ENCODE measurements at regions not wholly inside any gene's neighbourhood (a gene's known extent, or its start where the extent isn't known, plus 50 kb on each side); places are given as distances from the start of the nearest gene placed in this dataset.

DNA sequence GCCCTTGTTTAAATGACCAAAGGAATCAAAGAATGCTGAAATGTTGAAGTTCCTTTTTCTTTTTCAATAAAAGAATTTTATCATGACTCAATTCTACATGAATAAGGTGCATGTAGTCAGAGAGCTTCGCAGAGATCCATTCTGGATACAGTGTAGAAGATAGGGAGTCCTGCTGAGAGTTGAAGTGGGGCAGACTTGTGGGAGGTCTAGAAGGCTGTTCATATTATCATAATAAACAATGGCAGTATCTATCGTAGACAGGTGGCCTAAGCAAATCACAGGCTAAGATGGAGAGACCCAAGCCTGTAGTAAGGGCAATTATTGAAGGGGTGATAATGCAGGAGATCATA, 1322.0 kb upstream of the CELF4 start:
- DNase-seq (ENCODE audit: extremely low read depth, low read depth, low spot score) = no peak

DNA sequence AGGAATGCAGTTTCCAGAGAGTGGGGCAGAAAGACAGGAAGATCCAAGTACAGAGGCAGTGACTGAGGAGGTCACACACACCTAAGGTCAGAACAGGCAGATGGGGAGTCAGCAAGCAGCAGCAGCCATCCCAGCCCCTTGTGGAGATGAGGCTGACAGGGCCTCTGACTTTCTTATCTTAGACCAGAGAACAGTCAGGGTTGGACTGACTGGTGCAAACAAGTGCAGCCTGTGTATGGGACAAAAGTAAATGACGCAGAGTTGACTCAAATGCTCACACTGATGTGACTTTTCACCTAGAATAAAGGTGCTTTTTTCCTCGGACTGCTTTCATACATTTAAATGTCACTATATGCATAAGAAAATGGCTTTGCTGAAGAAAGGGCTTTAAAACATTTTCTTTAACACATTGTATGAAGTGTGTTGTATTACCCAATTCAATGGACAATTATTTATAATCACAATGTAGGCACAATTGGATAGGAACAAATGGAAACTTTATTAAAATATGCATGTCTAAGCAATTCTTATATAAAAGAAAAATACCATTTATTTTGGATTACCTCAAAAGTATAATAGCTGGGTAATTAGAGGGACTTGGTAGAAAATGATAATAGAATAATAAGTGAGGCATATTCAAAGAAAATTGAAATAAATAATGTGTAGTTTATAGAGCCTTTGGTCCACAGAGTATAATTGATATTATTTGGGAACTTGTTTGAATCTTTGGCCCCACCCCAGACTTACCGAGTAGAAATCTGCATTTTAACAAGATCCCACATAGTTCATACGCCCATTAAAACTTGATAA, 1321.5 kb upstream of the CELF4 start:
- no peak for DNase-seq (ENCODE audit: extremely low read depth, low read depth, low spot score)

DNA sequence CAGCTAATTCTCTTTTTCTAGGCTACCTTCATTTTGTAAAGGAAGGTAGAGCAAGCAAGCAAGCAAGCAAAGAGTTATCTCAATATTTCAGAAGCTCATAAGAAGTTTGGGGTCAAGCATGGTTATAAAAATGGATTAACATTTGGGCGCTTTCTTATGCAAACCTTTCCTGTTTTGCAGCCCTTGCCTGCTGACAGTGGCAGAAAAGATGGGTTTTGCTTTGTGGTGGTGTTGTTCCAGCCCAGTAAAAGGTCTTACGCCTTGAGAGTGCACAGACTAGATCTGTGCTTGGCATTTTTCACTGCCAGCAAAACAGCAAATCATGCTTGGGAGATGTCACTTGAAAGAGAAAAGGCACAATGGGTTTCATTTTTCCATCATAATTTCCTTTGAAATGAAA, 1320.6 kb upstream of the CELF4 start:
- no peak for DNase-seq (ENCODE audit: extremely low read depth, low read depth, low spot score)

DNA sequence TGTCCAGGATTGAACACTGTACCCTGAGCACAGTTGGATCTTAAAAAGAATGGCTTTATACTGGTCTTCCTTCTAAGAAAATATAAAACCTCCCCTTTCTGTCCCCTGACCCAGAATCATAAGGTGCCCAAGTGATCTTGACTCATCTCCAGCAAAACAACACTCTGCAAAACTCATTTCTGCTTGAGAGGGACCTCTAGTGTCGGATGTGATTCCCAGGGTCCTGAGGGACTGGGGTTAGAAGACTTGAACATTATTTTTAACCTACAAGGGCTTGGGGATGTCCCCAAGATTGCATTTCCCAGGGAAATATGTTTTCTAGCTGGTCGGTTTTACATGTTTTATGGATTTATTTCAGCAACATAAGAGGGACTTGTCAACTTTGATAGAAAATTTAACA, 1318.5 kb upstream of the CELF4 start:
- no peak for DNase-seq (ENCODE audit: extremely low read depth, low read depth, low spot score)

DNA sequence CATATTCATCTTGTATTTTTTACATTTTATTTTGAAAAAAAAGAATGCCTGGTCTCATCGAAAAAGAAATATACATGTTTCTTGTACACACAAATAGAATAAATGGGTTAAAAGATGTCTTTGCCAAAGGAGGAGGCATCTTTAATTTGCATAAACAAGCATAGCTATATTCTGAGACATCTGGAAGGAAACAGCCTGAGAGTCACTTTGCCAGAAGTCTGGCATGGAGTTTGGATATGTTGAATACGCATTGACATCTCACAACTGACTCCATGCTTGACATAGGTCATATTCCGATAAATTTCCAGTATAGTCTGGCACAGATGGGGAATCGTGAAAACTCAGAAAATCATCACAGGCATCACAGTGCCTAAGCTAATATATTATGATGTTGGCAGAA, 1317.5 kb upstream of the CELF4 start:
- no peak for DNase-seq (ENCODE audit: extremely low read depth, low read depth, low spot score)

DNA sequence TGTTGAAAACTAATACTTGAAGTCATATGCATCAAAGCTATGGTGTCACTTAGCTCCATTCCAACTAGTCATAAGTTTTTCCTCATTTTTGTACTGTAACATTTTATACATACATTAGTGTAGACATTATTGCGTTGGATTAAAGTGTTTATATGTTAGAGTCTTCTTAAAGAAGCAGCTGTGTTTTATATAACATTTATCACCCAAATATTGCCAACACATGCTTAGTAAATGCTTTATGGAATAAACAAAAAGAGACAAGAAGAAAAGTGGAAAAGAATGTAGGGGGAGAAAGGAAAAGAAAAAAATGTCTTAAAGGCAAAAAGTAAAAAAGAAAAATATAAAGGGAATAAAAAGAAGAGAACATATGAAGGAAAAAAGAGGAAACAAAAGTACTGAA, 1314.3 kb upstream of the CELF4 start:
- DNase-seq (ENCODE audit: extremely low read depth, low read depth, low spot score) = no peak

DNA sequence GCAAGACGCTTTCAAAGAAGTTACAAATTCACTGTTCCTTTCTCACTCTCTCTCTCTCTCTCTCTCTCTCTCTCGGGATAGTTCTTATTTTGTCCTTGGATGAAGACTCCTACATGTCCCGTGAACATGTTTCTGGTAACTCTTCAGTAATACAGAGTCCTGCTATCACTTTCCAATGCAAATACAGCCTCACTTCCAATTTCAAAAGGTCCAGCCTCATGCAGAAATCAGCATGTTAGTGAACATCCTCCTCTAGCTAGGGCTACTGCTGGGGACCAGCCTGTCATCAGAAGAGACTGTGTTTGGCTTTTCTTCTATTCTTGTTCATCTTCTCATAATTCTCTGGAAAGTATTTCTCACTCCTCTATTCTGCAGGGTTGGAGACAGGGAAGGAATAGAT, 1306.7 kb upstream of the CELF4 start:
- no peak for DNase-seq (ENCODE audit: extremely low read depth, low read depth, low spot score)

DNA sequence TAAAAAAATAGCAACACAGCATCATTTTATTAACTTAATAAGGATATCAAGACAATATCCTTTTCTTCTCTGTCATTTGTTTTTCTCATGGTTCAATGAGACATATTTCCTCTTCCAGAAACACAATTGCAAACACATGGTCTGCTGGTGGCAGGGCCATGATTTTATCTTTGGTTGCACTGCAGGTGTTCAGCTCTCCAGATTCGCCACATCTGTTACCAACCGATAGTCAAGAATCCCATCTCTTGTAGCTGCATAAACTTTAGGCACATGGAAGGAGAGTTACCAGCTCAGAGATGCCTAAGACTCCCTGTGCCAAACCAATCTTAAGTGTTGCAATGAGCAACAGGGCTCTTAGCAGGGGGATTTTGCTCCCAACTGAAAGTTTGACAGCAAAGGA, 1303.2 kb upstream of the CELF4 start:
- no peak for DNase-seq (ENCODE audit: extremely low read depth, low read depth, low spot score)

DNA sequence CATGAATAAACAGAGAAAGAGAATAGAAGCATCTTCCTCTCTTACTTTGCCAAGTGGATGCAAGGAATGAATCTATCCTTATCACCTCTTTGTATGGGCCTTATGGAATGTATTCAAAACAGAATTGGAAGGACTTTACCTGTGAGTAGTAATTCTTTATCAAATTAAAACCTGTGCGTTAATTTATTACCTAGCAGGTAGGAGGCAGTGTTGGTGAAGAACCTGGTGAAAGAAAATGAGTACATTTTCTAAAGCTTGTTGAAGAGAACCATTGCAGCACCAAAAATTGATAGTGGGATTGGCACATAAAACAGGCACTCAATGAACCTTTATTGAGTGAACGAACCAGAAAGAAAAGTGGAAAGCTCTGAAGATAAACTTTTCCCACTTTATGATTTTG, 1302.1 kb upstream of the CELF4 start:
- DNase-seq (ENCODE audit: extremely low read depth, low read depth, low spot score) = no peak

DNA sequence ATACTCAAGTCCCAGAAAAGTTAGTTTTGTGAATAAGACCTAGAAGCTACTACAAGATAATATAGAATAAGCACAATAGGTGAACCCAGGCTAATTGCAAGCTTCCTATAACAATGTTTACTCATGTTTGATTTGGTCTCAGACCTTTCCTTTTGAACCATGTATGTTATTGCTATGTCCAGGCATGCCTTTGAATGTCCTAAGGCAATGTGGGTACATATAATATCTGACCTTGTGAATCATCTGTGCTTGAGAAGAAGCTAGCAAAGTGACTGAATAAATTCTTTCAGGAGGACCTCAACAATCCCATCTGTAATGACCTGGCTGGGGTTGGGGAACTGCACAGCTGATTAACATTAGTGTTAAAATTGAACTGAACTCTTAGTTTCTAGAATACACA, 1285.9 kb upstream of the CELF4 start:
- DNase-seq (ENCODE audit: extremely low read depth, low read depth, low spot score) = no peak

DNA sequence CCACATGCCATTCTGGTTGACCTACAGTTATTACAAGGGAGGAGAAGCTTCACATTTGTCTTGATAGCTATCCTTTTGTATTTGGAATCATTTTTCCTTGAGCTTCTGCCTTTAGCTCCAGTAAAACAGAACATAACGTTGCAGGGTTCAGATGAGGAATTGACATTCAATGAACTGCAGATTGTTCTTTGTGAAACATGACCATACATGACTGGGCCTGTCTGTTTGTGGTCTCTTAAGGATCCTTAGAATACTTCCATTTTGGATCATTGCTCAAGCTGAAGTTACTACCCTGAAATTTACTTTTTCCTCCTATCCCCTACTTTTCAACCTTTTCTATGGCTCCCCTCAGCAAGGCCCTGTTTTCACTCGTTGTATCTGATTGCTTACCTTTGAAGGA, 1281.7 kb upstream of the CELF4 start:
- no peak for DNase-seq (ENCODE audit: extremely low read depth, low read depth, low spot score)

DNA sequence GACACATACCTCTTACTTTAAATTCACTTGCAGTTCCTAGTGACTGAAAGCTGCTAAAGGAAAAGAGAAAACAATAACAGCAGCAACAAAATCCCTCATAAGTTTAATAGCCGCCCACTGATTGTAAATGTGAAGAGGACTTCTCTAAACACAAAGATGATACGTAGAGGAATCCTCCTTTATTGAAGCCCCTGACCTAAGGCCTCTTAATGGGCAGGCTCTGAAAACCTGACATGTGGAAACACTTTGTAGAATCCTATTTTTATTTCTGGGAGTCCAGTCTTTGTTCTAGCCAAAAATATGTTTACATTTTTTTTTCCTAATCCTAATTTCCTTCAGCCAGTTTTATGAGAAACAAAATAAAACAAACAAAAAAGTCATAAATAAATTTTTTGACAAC, 1277.7 kb upstream of the CELF4 start:
- no peak for DNase-seq (ENCODE audit: extremely low read depth, low read depth, low spot score)

DNA sequence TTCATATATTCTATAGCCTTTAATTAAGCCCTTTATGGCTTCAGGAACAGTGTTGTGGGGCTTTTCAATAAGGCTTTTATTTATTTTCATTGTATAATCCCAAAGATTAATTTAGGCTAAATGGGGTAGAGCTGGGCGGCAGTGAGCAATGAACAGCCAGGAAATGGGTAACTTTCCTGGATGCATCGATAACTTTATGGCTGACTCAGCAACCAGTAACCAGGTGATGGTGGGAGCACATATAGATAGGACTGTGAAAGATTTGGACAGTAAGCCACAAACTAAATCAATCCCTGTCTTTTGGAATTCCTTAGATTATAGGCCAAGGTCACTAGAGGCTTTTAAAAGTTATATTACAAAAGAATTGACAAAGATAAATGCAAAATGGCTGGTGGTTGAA, 1260.6 kb upstream of the CELF4 start:
- DNase-seq (ENCODE audit: extremely low read depth, low read depth, low spot score) = no peak

DNA sequence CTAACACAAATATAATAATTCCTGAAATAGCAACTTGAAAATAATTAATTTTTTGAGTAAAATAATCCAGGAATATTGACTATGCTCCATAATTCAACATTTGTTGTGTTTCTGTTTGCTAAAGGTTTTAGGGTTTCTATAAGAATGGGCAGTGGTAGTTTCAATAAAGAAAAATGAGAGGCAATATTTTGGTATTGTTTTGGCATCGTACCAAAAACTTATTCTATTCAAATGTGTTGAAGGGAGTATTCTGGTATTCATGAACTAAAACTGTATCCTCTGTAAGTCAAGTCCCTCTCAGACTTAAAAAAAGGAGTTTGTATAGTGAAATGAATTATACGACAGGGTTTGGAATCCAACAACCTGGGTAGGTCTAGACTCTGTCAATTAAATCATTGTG, 1245.6 kb upstream of the CELF4 start:
- no peak for DNase-seq (ENCODE audit: extremely low read depth, low read depth, low spot score)

DNA sequence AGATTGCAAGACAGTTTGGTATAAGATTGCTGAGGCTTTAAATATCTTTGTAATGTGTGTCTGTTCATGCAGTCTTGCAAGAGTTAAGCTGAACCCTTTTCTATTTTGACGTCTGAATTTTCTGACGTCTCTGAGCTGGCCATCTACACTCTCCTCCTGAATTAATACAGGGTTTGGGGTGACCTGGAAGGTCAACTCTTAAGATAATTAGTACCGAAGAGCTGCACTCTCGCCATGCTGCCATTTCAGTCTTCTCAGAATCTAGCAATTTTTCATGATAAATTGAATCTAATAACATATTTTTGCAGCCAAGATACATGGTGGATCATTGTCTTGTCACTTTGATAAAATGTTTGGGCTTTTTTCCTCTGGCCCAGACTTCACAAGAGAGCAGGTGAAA, 1245.2 kb upstream of the CELF4 start:
- DNase-seq (ENCODE audit: extremely low read depth, low read depth, low spot score) = no peak

DNA sequence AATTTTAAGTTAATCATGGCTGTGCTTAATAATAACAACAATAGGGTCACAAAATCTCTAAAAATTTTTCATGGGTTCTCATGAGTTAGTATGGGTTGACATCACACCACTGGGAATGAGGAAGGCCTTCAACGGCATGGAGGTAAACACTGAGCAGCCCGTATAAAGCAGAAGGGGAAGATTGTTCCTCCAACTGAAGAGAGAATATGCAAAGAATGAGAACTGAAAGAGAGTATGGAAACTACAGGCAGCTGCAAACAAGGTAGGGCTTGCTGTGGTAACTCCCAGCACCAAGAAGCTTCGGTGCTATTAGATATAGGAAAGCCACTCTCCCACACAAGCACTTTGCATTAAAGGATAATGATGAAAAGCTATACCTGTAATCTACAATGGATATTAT, 1242.3 kb upstream of the CELF4 start:
- DNase-seq (ENCODE audit: extremely low read depth, low read depth, low spot score) = no peak

DNA sequence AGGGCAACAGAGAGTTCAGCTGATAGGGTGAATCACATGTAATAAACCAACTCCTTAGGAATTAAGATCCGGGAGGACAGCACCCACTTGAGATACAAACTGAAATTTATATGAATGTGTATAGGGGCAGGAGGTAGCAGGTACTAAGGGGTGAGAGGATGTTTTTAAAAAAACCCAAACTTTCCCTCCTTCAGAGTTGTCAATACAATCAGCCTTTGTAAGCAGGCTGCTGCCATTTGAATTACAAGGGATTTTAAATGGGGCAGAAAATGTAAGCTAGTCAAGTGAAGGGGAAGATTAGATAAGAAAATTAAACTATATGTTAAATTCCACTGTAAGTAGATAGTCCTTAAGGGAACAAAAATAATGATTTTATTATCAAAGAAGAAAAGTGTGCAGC, 1239.7 kb upstream of the CELF4 start:
- DNase-seq (ENCODE audit: extremely low read depth, low read depth, low spot score) = no peak

DNA sequence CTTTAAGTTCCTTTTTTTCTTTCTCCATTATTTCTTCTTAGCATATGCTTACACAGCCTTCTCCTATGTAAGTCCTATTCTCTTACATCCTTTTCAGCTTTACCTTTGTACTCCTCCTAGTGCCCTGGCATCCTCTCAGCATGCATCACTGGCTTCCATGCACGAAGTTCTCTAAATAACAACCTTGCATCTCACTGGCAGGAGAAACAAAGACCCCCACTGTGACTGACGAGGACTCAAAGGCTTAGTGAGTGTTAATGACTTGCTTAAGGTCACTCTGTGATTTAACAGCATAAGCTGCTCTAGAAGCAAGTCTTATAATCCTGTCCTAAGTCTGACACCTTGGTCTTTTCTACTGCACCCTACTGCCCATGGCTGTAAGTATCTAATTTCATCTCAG, 1236.0 kb upstream of the CELF4 start:
- no peak for DNase-seq (ENCODE audit: extremely low read depth, low read depth, low spot score)

DNA sequence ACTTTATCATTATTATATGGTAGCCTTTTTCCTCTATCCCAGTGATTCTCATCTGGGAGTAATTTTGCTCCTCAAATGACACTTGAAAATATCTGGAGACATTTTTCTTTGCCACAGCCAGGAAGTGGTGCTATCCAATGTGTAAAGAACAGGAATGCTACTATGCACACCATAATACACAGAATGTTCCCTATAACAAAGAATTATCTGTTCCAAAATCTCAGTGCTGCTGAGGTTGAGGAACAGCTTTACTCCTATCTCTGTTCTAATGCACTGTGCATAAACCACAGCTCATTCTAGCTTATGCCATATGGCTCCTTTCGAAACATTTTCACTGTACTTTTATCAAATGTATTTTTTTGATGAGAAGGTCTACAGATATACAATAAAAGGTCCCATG, 1231.2 kb upstream of the CELF4 start:
- no peak for DNase-seq (ENCODE audit: extremely low read depth, low read depth, low spot score)

DNA sequence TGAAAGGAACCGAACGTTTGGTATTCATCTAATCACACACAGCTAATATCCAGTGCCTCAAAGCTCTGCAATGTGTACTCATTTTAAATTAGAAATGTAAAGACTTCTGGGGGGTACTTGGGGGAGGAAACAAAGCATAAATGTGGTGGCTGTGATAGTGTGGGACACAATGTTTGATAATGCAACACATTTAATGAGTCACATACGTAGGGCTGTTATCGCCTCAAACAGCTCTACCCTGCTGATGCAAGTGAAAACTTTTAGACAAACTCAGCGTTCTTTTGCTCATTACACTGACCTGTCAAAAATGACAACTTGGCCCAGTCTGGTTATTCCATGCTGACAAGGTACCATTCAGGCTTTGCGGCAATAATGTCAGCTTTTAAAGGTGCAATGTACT, 1227.1 kb upstream of the CELF4 start:
- no peak for DNase-seq (ENCODE audit: extremely low read depth, low read depth, low spot score)

DNA sequence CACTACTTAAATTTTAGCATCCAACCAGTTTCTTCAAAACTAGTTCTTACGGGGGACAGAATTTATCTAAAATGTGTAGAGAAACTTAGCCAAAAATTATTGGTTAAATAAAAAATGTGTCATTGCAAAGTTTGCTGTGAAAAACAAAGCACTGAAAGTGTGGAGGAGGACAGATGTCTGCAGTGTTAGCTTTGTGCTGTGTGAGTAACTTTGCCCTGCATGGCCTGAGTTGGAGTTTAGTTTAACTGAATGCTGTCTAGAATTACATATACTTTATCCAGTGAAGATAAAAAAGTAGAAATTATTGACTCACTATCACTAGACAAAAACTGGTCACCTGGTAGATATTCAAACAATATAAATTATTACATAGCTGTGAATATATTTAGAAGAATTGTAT, 1225.2 kb upstream of the CELF4 start:
- no peak for DNase-seq (ENCODE audit: extremely low read depth, low read depth, low spot score)

DNA sequence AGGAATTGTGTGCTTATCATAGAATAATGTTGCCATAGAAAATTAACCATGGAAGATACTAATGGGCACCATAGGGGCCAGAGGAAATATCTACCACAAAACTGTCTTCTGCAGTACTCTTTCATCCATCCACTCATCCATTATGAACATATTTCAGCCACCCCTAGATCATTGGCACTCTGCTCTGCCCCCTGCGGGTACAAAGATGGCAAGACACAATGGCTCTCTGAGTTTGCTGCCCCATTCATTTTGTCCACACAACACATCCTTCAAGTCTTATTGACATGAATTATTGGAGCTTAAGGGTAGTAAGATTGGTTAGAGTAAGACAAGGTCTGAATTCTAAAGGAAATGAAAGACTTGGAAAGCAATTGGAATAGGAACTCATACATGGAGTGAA, 1224.7 kb upstream of the CELF4 start:
- DNase-seq (ENCODE audit: extremely low read depth, low read depth, low spot score) = no peak

DNA sequence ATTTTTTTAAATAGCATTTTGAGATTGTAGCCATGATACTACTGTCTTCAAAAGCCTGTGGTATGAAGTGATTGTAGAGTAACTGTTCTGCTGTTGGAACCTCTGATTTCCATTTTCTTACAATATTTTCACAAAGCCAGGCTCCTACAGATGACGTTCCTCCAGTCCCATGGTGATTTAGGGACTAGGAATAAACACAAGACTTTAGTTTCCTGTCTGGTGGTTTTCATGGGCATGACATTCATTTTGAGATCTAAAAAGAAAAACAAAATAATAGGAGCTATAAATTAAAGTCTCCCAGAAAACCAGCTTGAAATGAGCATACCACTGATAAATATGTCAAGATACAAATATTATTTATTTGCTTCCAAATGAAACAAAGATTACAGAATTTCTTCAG, 1223.5 kb upstream of the CELF4 start:
- no peak for DNase-seq (ENCODE audit: extremely low read depth, low read depth, low spot score)

Measured in glomerular endothelial cell (primary cell).